Upper lobe of left lung (tissue), 4 donors: ENCODE measurements at regions not wholly inside any gene's neighbourhood (a gene's known extent, or its start where the extent isn't known, plus 50 kb on each side); places are given as distances from the start of the nearest gene placed in this dataset.
"Not testable (repeated sequence)": the region's sequence is repeated elsewhere in the genome, so short reads cannot be mapped to it uniquely, and the experiment has no call there.

Experiments
- CTCF ChIP-seq, 6 experiments: fragments of 450-650 bp in 4 of 6; fragments of 200-600 bp in 2 of 6; sonication (generic) in 2 of 6; IDR thresholded peaks; one replicate each; pipeline ENCODE4 v1.5.1; 2016 to 2019; ENCODE audit warnings: antibody characterized with exemption in 6 of 6
- EP300 ChIP-seq, 4 donors: sonication (generic); formaldehyde crosslinking; IDR thresholded peaks; one replicate each; pipeline ENCODE4 v1.5.1; 2017; ENCODE audit warnings: antibody characterized with exemption in 4 of 4, control low read depth in 2 of 4
- POLR2A ChIP-seq, 4 donors: fragments of 450-650 bp; IDR thresholded peaks; one replicate each; pipeline ENCODE4 v1.5.1; 2016 to 2017; ENCODE audit warnings: antibody characterized with exemption in 4 of 4, mild to moderate bottlenecking in 2 of 4
- POLR2AphosphoS5 ChIP-seq, 2 donors: sonication (generic); formaldehyde crosslinking; IDR thresholded peaks; one replicate each; pipeline ENCODE4 v1.5.1; 2017; ENCODE audit warnings: antibody characterized with exemption in 2 of 2

GRCh38 chr16:34806992-34807644, 1347.7 kb downstream of the TP53TG3F start:
- not testable (repeated sequence) for TF ChIP-seq CTCF, EP300, POLR2A, POLR2AphosphoS5 (IDR thresholded peaks at IDR 0.05)
